H9 (cell line): ENCODE measurements at regions not wholly inside any gene's neighbourhood (a gene's known extent, or its start where the extent isn't known, plus 50 kb on each side); places are given as distances from the start of the nearest gene placed in this dataset.

Experiments used
- DNase-seq: peaks from one replicate; pipeline ENCODE4 v3.0.0-alpha.2; 2017
- H2AFZ ChIP-seq: one replicate; pipeline ENCODE4 v1.6.1; 2013; ENCODE audit warnings: mild to moderate bottlenecking, low read length, control low read depth, moderate library complexity
- H2AK5ac ChIP-seq: 2 replicates; pipeline ENCODE4 v1.6.1; 2013; ENCODE audit warnings: low read length, control low read depth, mixed read lengths; ENCODE audit not compliant: insufficient read length
- H2BK120ac ChIP-seq: one replicate; pipeline ENCODE4 v1.6.1; 2013; ENCODE audit warnings: low read depth, mild to moderate bottlenecking, low read length, control low read depth, inconsistent platforms; ENCODE audit not compliant: poor library complexity, severe bottlenecking
- H2BK12ac ChIP-seq: 2 replicates; pipeline ENCODE4 v1.6.1; 2013; ENCODE audit warnings: low read length, control low read depth, mixed read lengths, low read depth; ENCODE audit not compliant: insufficient read length
- H2BK15ac ChIP-seq: 2 replicates; pipeline ENCODE4 v1.6.1; 2013; ENCODE audit warnings: low read depth, low read length, control low read depth
- H2BK20ac ChIP-seq: one replicate; pipeline ENCODE4 v1.6.1; 2013; ENCODE audit warnings: low read depth, mild to moderate bottlenecking, low read length, control low read depth, inconsistent platforms; ENCODE audit not compliant: poor library complexity, severe bottlenecking
- H2BK5ac ChIP-seq: 2 replicates; pipeline ENCODE4 v1.6.1; 2013; ENCODE audit warnings: low read length, control low read depth, mixed read lengths; ENCODE audit not compliant: insufficient read length
- H3K14ac ChIP-seq: 2 replicates; pipeline ENCODE4 v1.6.1; 2013; ENCODE audit warnings: low read length, control low read depth; ENCODE audit not compliant: insufficient read depth
- H3K18ac ChIP-seq: 2 replicates; pipeline ENCODE4 v1.6.1; 2013; ENCODE audit warnings: low read depth, mild to moderate bottlenecking, mixed read lengths, low read length, control low read depth; ENCODE audit not compliant: insufficient read length
- H3K23ac ChIP-seq: 2 replicates; pipeline ENCODE4 v1.6.1; 2013; ENCODE audit warnings: low read length, control low read depth, mixed read lengths, low read depth; ENCODE audit not compliant: insufficient read length
- H3K23me2 ChIP-seq: 2 replicates; pipeline ENCODE4 v1.6.1; 2013; ENCODE audit warnings: low read depth, mild to moderate bottlenecking, mixed read lengths, low read length, control low read depth; ENCODE audit not compliant: insufficient read length, poor library complexity, severe bottlenecking
- H3K27ac ChIP-seq: 2 replicates; pipeline ENCODE4 v1.5.1; 2013; ENCODE audit warnings: low read length, control low read depth, mixed read lengths, low read depth; ENCODE audit not compliant: insufficient read length
- H3K27me3 ChIP-seq: 2 replicates; pipeline ENCODE4 v1.6.1; 2013; ENCODE audit warnings: low read length, control low read depth, inconsistent platforms; ENCODE audit not compliant: insufficient read depth
- H3K4ac ChIP-seq: 2 replicates; pipeline ENCODE4 v1.6.1; 2013; ENCODE audit warnings: low read depth, mild to moderate bottlenecking, control low read depth, inconsistent platforms, low read length, moderate library complexity
- H3K4me1 ChIP-seq: 2 replicates; pipeline ENCODE4 v1.6.1; 2013; ENCODE audit warnings: low read length, control low read depth, inconsistent platforms; ENCODE audit not compliant: insufficient read depth
- H3K4me2 ChIP-seq: 2 replicates; pipeline ENCODE4 v1.6.1; 2013; ENCODE audit warnings: low read length, control low read depth, mixed read lengths; ENCODE audit not compliant: insufficient read length, insufficient read depth
- H3K56ac ChIP-seq: 2 replicates; pipeline ENCODE4 v1.6.1; 2013; ENCODE audit warnings: low read depth, mild to moderate bottlenecking, mixed read lengths, low read length, control low read depth; ENCODE audit not compliant: insufficient read length
- H3K79me1 ChIP-seq: 2 replicates; pipeline ENCODE4 v1.6.1; 2013; ENCODE audit warnings: low read depth, mild to moderate bottlenecking, moderate library complexity, low read length, control low read depth, inconsistent platforms; ENCODE audit not compliant: insufficient read depth, poor library complexity, severe bottlenecking
- H3K79me2 ChIP-seq: 2 replicates; pipeline ENCODE4 v1.6.1; 2013; ENCODE audit warnings: low read length, control low read depth, inconsistent platforms; ENCODE audit not compliant: insufficient read depth
- H3K9ac ChIP-seq: 2 replicates; pipeline ENCODE4 v1.6.1; 2013; ENCODE audit warnings: low read length, control low read depth, mixed read lengths; ENCODE audit not compliant: insufficient read length; ENCODE audit errors: extremely low read depth
- H3K9me3 ChIP-seq: one replicate; pipeline ENCODE4 v1.6.1; 2013; ENCODE audit warnings: low read depth, low read length, inconsistent platforms; ENCODE audit not compliant: control insufficient read depth
- H3T11ph ChIP-seq: one replicate; pipeline ENCODE4 v1.6.1; 2013; ENCODE audit warnings: mild to moderate bottlenecking, low read length, control low read depth, inconsistent platforms
- H4K20me1 ChIP-seq: one replicate; pipeline ENCODE4 v1.6.1; 2013; ENCODE audit not compliant: control insufficient read depth, insufficient read length, insufficient read depth
- H4K5ac ChIP-seq: 2 replicates; pipeline ENCODE4 v1.6.1; 2013; ENCODE audit warnings: low read depth, mild to moderate bottlenecking, mixed read lengths, low read length, control low read depth; ENCODE audit not compliant: insufficient read length
- H4K8ac ChIP-seq: replicated peaks from 2 replicates; pipeline ENCODE4 v1.6.1; 2013; ENCODE audit warnings: low read length, control low read depth, mixed read lengths, low read depth; ENCODE audit not compliant: insufficient read length
- H4K91ac ChIP-seq: 2 replicates; pipeline ENCODE4 v1.6.1; 2013; ENCODE audit warnings: low read depth, mild to moderate bottlenecking, moderate library complexity, mixed read lengths, low read length, control low read depth; ENCODE audit not compliant: insufficient read length
- H3K27ac Mint-ChIP-seq, 3 experiments: 2 replicates in 2 of 3; 3 replicates in 1 of 3; pipeline ENCODE4 v1.8.0; 2020 to 2021; ENCODE audit warnings: mixed read lengths in 3 of 3, mild to moderate bottlenecking in 1 of 3, moderate library complexity in 1 of 3
- H3K27me3 Mint-ChIP-seq: 2 replicates; pipeline ENCODE4 v1.8.0; 2021; ENCODE audit warnings: low read depth, mild to moderate bottlenecking, moderate library complexity, mixed read lengths
- H3K36me3 Mint-ChIP-seq, 3 experiments: 2 replicates in 2 of 3; 3 replicates in 1 of 3; pipeline ENCODE4 v1.8.0; 2020 to 2021; ENCODE audit warnings: low read depth in 3 of 3, mixed read lengths in 3 of 3; ENCODE audit not compliant: insufficient read depth in 1 of 3
- H3K4me1 Mint-ChIP-seq, 2 experiments: 2 replicates each; pipeline ENCODE4 v1.8.0; 2020; ENCODE audit warnings: mixed read lengths in 2 of 2
- H3K4me3 Mint-ChIP-seq, 2 experiments: 2 replicates in 1 of 2; 3 replicates in 1 of 2; pipeline ENCODE4 v1.8.0; 2020 to 2021; ENCODE audit warnings: mild to moderate bottlenecking in 2 of 2, mixed read lengths in 2 of 2, moderate library complexity in 1 of 2
- H3K9me3 Mint-ChIP-seq, 2 experiments: 2 replicates in 1 of 2; 3 replicates in 1 of 2; pipeline ENCODE4 v1.8.0; 2020; ENCODE audit warnings: mild to moderate bottlenecking in 2 of 2, mixed read lengths in 2 of 2, moderate library complexity in 1 of 2
- CTCF ChIP-seq: fragments of 200-600 bp; sonication (generic); conservative IDR thresholded peaks from 3 replicates; pipeline ENCODE4 v1.8.0; 2021; ENCODE audit warnings: antibody characterized with exemption, mild to moderate bottlenecking
- WGBS: extraction: QIAGEN DNeasy Blood & Tissue Kit; methylation state at CpG from one replicate; pipeline ENCODE4 v1.1.7; 2013; ENCODE audit warnings: missing lambda C conversion rate, low lambda C conversion rate, mixed read lengths; ENCODE audit not compliant: insufficient read length; ENCODE audit errors: extremely low coverage; 5-methylcytosine and 5-hydroxymethylcytosine counted together

- H3K4me1 Mint-ChIP-seq: peaks cover 0 to 9% of the 10 kb centered on the region in 2 experiments; a peak in 2 of 4 replicates
- no peaks in the 10 kb centered on the region for H3K36me3 Mint-ChIP-seq
- H3T11ph ChIP-seq: no peak overlapping the region
- H4K5ac ChIP-seq: no peak overlapping the region
- WGBS: no CpG with 5 or more reads among the region's 8 CpGs
- H3K14ac ChIP-seq: no peak overlapping the region
- no peak overlapping the region for H2BK15ac ChIP-seq
- TF ChIP-seq CTCF: no peak
- no peak for DNase-seq
- no peak overlapping the region for H3K9ac ChIP-seq
- H2BK120ac ChIP-seq: no peak overlapping the region
- H3K4ac ChIP-seq: no peak overlapping the region
- H4K91ac ChIP-seq: no peak overlapping the region
- H3K27me3 ChIP-seq: no peaks in the 10 kb centered on the region
- no peaks in the 10 kb centered on the region for H3K4me1 ChIP-seq
- H3K9me3 ChIP-seq: no peaks in the 10 kb centered on the region
- no peaks in the 10 kb centered on the region for H4K20me1 ChIP-seq
- H3K79me1 ChIP-seq: no peaks in the 10 kb centered on the region
- H3K4me3 Mint-ChIP-seq: no peak overlapping the region
- H3K56ac ChIP-seq: no peak overlapping the region
- H3K23me2 ChIP-seq: no peaks in the 10 kb centered on the region
- no peak overlapping the region for H2BK5ac ChIP-seq
- no peak overlapping the region for H3K4me2 ChIP-seq
- no peak overlapping the region for H3K27ac ChIP-seq
- H3K23ac ChIP-seq: no peak overlapping the region
- no peak overlapping the region for H2BK12ac ChIP-seq
- no peak overlapping the region for H2BK20ac ChIP-seq
- peaks cover 2% of the 10 kb centered on the region for H3K27me3 Mint-ChIP-seq
- H3K9me3 Mint-ChIP-seq: no peaks in the 10 kb centered on the region
- no peak overlapping the region for H4K8ac ChIP-seq
- no peak overlapping the region for H3K18ac ChIP-seq
- H3K79me2 ChIP-seq: no peaks in the 10 kb centered on the region
- no peak overlapping the region for H2AK5ac ChIP-seq
- no peak overlapping the region for H2AFZ ChIP-seq
- H3K27ac Mint-ChIP-seq: no peak overlapping the region
Observed at GRCh38 chr16:73418051-73418450, 370.1 kb upstream of the ZFHX3 start.
